H9 (cell line): ENCODE measurements at regions not wholly inside any gene's neighbourhood (a gene's known extent, or its start where the extent isn't known, plus 50 kb on each side); places are given as distances from the start of the nearest gene placed in this dataset.

Experiments used
- DNase-seq: peaks from one replicate; pipeline ENCODE4 v3.0.0-alpha.2; 2017
- H2AFZ ChIP-seq: one replicate; pipeline ENCODE4 v1.6.1; 2013; ENCODE audit warnings: mild to moderate bottlenecking, low read length, control low read depth, moderate library complexity
- H2AK5ac ChIP-seq: 2 replicates; pipeline ENCODE4 v1.6.1; 2013; ENCODE audit warnings: low read length, control low read depth, mixed read lengths; ENCODE audit not compliant: insufficient read length
- H2BK120ac ChIP-seq: one replicate; pipeline ENCODE4 v1.6.1; 2013; ENCODE audit warnings: low read depth, mild to moderate bottlenecking, low read length, control low read depth, inconsistent platforms; ENCODE audit not compliant: poor library complexity, severe bottlenecking
- H2BK12ac ChIP-seq: 2 replicates; pipeline ENCODE4 v1.6.1; 2013; ENCODE audit warnings: low read length, control low read depth, mixed read lengths, low read depth; ENCODE audit not compliant: insufficient read length
- H2BK15ac ChIP-seq: 2 replicates; pipeline ENCODE4 v1.6.1; 2013; ENCODE audit warnings: low read depth, low read length, control low read depth
- H2BK20ac ChIP-seq: one replicate; pipeline ENCODE4 v1.6.1; 2013; ENCODE audit warnings: low read depth, mild to moderate bottlenecking, low read length, control low read depth, inconsistent platforms; ENCODE audit not compliant: poor library complexity, severe bottlenecking
- H2BK5ac ChIP-seq: 2 replicates; pipeline ENCODE4 v1.6.1; 2013; ENCODE audit warnings: low read length, control low read depth, mixed read lengths; ENCODE audit not compliant: insufficient read length
- H3K14ac ChIP-seq: 2 replicates; pipeline ENCODE4 v1.6.1; 2013; ENCODE audit warnings: low read length, control low read depth; ENCODE audit not compliant: insufficient read depth
- H3K18ac ChIP-seq: 2 replicates; pipeline ENCODE4 v1.6.1; 2013; ENCODE audit warnings: low read depth, mild to moderate bottlenecking, mixed read lengths, low read length, control low read depth; ENCODE audit not compliant: insufficient read length
- H3K23ac ChIP-seq: 2 replicates; pipeline ENCODE4 v1.6.1; 2013; ENCODE audit warnings: low read length, control low read depth, mixed read lengths, low read depth; ENCODE audit not compliant: insufficient read length
- H3K23me2 ChIP-seq: 2 replicates; pipeline ENCODE4 v1.6.1; 2013; ENCODE audit warnings: low read depth, mild to moderate bottlenecking, mixed read lengths, low read length, control low read depth; ENCODE audit not compliant: insufficient read length, poor library complexity, severe bottlenecking
- H3K27ac ChIP-seq: 2 replicates; pipeline ENCODE4 v1.5.1; 2013; ENCODE audit warnings: low read length, control low read depth, mixed read lengths, low read depth; ENCODE audit not compliant: insufficient read length
- H3K27me3 ChIP-seq: 2 replicates; pipeline ENCODE4 v1.6.1; 2013; ENCODE audit warnings: low read length, control low read depth, inconsistent platforms; ENCODE audit not compliant: insufficient read depth
- H3K4ac ChIP-seq: 2 replicates; pipeline ENCODE4 v1.6.1; 2013; ENCODE audit warnings: low read depth, mild to moderate bottlenecking, control low read depth, inconsistent platforms, low read length, moderate library complexity
- H3K4me1 ChIP-seq: 2 replicates; pipeline ENCODE4 v1.6.1; 2013; ENCODE audit warnings: low read length, control low read depth, inconsistent platforms; ENCODE audit not compliant: insufficient read depth
- H3K4me2 ChIP-seq: 2 replicates; pipeline ENCODE4 v1.6.1; 2013; ENCODE audit warnings: low read length, control low read depth, mixed read lengths; ENCODE audit not compliant: insufficient read length, insufficient read depth
- H3K56ac ChIP-seq: 2 replicates; pipeline ENCODE4 v1.6.1; 2013; ENCODE audit warnings: low read depth, mild to moderate bottlenecking, mixed read lengths, low read length, control low read depth; ENCODE audit not compliant: insufficient read length
- H3K79me1 ChIP-seq: 2 replicates; pipeline ENCODE4 v1.6.1; 2013; ENCODE audit warnings: low read depth, mild to moderate bottlenecking, moderate library complexity, low read length, control low read depth, inconsistent platforms; ENCODE audit not compliant: insufficient read depth, poor library complexity, severe bottlenecking
- H3K79me2 ChIP-seq: 2 replicates; pipeline ENCODE4 v1.6.1; 2013; ENCODE audit warnings: low read length, control low read depth, inconsistent platforms; ENCODE audit not compliant: insufficient read depth
- H3K9ac ChIP-seq: 2 replicates; pipeline ENCODE4 v1.6.1; 2013; ENCODE audit warnings: low read length, control low read depth, mixed read lengths; ENCODE audit not compliant: insufficient read length; ENCODE audit errors: extremely low read depth
- H3K9me3 ChIP-seq: one replicate; pipeline ENCODE4 v1.6.1; 2013; ENCODE audit warnings: low read depth, low read length, inconsistent platforms; ENCODE audit not compliant: control insufficient read depth
- H3T11ph ChIP-seq: one replicate; pipeline ENCODE4 v1.6.1; 2013; ENCODE audit warnings: mild to moderate bottlenecking, low read length, control low read depth, inconsistent platforms
- H4K20me1 ChIP-seq: one replicate; pipeline ENCODE4 v1.6.1; 2013; ENCODE audit not compliant: control insufficient read depth, insufficient read length, insufficient read depth
- H4K5ac ChIP-seq: 2 replicates; pipeline ENCODE4 v1.6.1; 2013; ENCODE audit warnings: low read depth, mild to moderate bottlenecking, mixed read lengths, low read length, control low read depth; ENCODE audit not compliant: insufficient read length
- H4K8ac ChIP-seq: replicated peaks from 2 replicates; pipeline ENCODE4 v1.6.1; 2013; ENCODE audit warnings: low read length, control low read depth, mixed read lengths, low read depth; ENCODE audit not compliant: insufficient read length
- H4K91ac ChIP-seq: 2 replicates; pipeline ENCODE4 v1.6.1; 2013; ENCODE audit warnings: low read depth, mild to moderate bottlenecking, moderate library complexity, mixed read lengths, low read length, control low read depth; ENCODE audit not compliant: insufficient read length
- H3K27ac Mint-ChIP-seq, 3 experiments: 2 replicates in 2 of 3; 3 replicates in 1 of 3; pipeline ENCODE4 v1.8.0; 2020 to 2021; ENCODE audit warnings: mixed read lengths in 3 of 3, mild to moderate bottlenecking in 1 of 3, moderate library complexity in 1 of 3
- H3K27me3 Mint-ChIP-seq: 2 replicates; pipeline ENCODE4 v1.8.0; 2021; ENCODE audit warnings: low read depth, mild to moderate bottlenecking, moderate library complexity, mixed read lengths
- H3K36me3 Mint-ChIP-seq, 3 experiments: 2 replicates in 2 of 3; 3 replicates in 1 of 3; pipeline ENCODE4 v1.8.0; 2020 to 2021; ENCODE audit warnings: low read depth in 3 of 3, mixed read lengths in 3 of 3; ENCODE audit not compliant: insufficient read depth in 1 of 3
- H3K4me1 Mint-ChIP-seq, 2 experiments: 2 replicates each; pipeline ENCODE4 v1.8.0; 2020; ENCODE audit warnings: mixed read lengths in 2 of 2
- H3K4me3 Mint-ChIP-seq, 2 experiments: 2 replicates in 1 of 2; 3 replicates in 1 of 2; pipeline ENCODE4 v1.8.0; 2020 to 2021; ENCODE audit warnings: mild to moderate bottlenecking in 2 of 2, mixed read lengths in 2 of 2, moderate library complexity in 1 of 2
- H3K9me3 Mint-ChIP-seq, 2 experiments: 2 replicates in 1 of 2; 3 replicates in 1 of 2; pipeline ENCODE4 v1.8.0; 2020; ENCODE audit warnings: mild to moderate bottlenecking in 2 of 2, mixed read lengths in 2 of 2, moderate library complexity in 1 of 2
- CTCF ChIP-seq: fragments of 200-600 bp; sonication (generic); conservative IDR thresholded peaks from 3 replicates; pipeline ENCODE4 v1.8.0; 2021; ENCODE audit warnings: antibody characterized with exemption, mild to moderate bottlenecking
- WGBS: extraction: QIAGEN DNeasy Blood & Tissue Kit; methylation state at CpG from one replicate; pipeline ENCODE4 v1.1.7; 2013; ENCODE audit warnings: missing lambda C conversion rate, low lambda C conversion rate, mixed read lengths; ENCODE audit not compliant: insufficient read length; ENCODE audit errors: extremely low coverage; 5-methylcytosine and 5-hydroxymethylcytosine counted together

GRCh38 chr1:82260666-82261065, 459.9 kb downstream of the ADGRL2 start:
- Mint-ChIP-seq H3K4me1 (peaks cover 4 to 5% of the 10 kb centered on the region in 2 experiments; a peak in 2 of 4 replicates), H3K9me3 (no peaks in the 10 kb centered on the region)

More at GRCh38 chr1:82260666-82261065, 459.9 kb downstream of the ADGRL2 start:
- Histone ChIP-seq H3K27ac (no peak overlapping the region), H2BK5ac (no peak overlapping the region), H3K4ac (no peak overlapping the region), H2BK120ac (no peak overlapping the region), H2AK5ac (no peak overlapping the region), H3T11ph (no peak overlapping the region), H3K4me2 (no peak overlapping the region), H4K91ac (no peak overlapping the region), H4K20me1 (no peaks in the 10 kb centered on the region), H2BK15ac (no peak overlapping the region), H3K56ac (no peak overlapping the region), H3K14ac (no peak overlapping the region), H4K5ac (no peak overlapping the region), H3K23ac (no peak overlapping the region), H3K79me1 (no peaks in the 10 kb centered on the region), H2BK20ac (no peak overlapping the region), H3K23me2 (no peaks in the 10 kb centered on the region), H2AFZ (no peak overlapping the region), H3K9ac (no peak overlapping the region), H3K27me3 (no peaks in the 10 kb centered on the region), H3K9me3 (no peaks in the 10 kb centered on the region), H3K18ac (no peak overlapping the region), H3K79me2 (no peaks in the 10 kb centered on the region), H2BK12ac (no peak overlapping the region), H3K4me1 (no peaks in the 10 kb centered on the region), H4K8ac (no peak overlapping the region)
- Mint-ChIP-seq H3K27ac (no peak overlapping the region), H3K27me3 (no peaks in the 10 kb centered on the region), H3K4me3 (no peak overlapping the region), H3K36me3 (no peaks in the 10 kb centered on the region)
- WGBS: no CpG with 5 or more reads among the region's 1 CpG
- no peak for TF ChIP-seq CTCF
- no peak for DNase-seq
